Body of pancreas (tissue), 4 donors: ENCODE measurements at regions not wholly inside any gene's neighbourhood (a gene's known extent, or its start where the extent isn't known, plus 50 kb on each side); places are given as distances from the start of the nearest gene placed in this dataset.

Source experiments
- ATAC-seq: fragments of 150-250 bp; one replicate; pipeline ENCODE4 v1.9.1; 2016
- DNase-seq, 4 donors: peaks; one replicate each; pipeline ENCODE4 v3.0.0-alpha.2; 2019
- H3K27ac ChIP-seq, 4 donors: fragments of 200-600 bp; sonication (generic); 1 replicate in 3 of 4; 2 replicates in 1 of 4; pipeline versions ENCODE4 v1.5.1 to v1.6.1; 2016 to 2019; ENCODE audit warnings: mild to moderate bottlenecking in 1 of 4, mixed read lengths in 1 of 4, moderate library complexity in 1 of 4
- H3K27me3 ChIP-seq, 2 donors: fragments of 200-600 bp; sonication (generic); one replicate each; pipeline ENCODE4 v1.6.0; 2016; ENCODE audit warnings: mild to moderate bottlenecking in 1 of 2
- H3K36me3 ChIP-seq, 2 donors: fragments of 200-600 bp; sonication (generic); replicated peaks in 1 of 2; 2 replicates each; pipeline ENCODE4 v1.5.1; 2016; ENCODE audit warnings: low read depth in 2 of 2; ENCODE audit not compliant: insufficient read depth in 1 of 2
- H3K4me1 ChIP-seq: fragments of 200-600 bp; sonication (generic); one replicate; pipeline ENCODE4 v1.6.0; 2016
- H3K4me3 ChIP-seq, 2 donors: fragments of 200-600 bp; sonication (generic); 1 replicate in 1 of 2; 2 replicates in 1 of 2; pipeline ENCODE4 v1.5.1; 2016 to 2019
- H3K9me3 ChIP-seq, 3 donors: fragments of 200-600 bp; sonication (generic); 1 replicate in 2 of 3; 2 replicates in 1 of 3; pipeline ENCODE4 v1.5.1; 2016
- CTCF ChIP-seq, 7 experiments: fragments of 450-650 bp in 4 of 7; fragments of 200-600 bp in 3 of 7; sonication (generic) in 3 of 7; IDR thresholded peaks; one replicate each; pipeline ENCODE4 v1.5.1; 2016 to 2019; ENCODE audit warnings: antibody characterized with exemption in 7 of 7
- POLR2A ChIP-seq, 3 donors: fragments of 450-650 bp; IDR thresholded peaks; one replicate each; pipeline ENCODE4 v1.6.1; 2016; ENCODE audit warnings: antibody characterized with exemption in 3 of 3, mild to moderate bottlenecking in 2 of 3
- WGBS, 2 donors: methylation state at CpG; one replicate each; pipeline ENCODE4 v1.1.5; 2017; 5-methylcytosine and 5-hydroxymethylcytosine counted together
- intact Hi-C: fragments of 100-400 bp; cut with DNase I; formaldehyde crosslinking; loops from one replicate; pipeline ENCODE4 v1.15.1; 2023

- intact Hi-C loops: no loop called here
- 66% methylated on average over 2 of the region's 2 CpGs for WGBS, 2 donors
- TF ChIP-seq POLR2A (IDR thresholded peaks at IDR 0.05): no peak
- no peak for TF ChIP-seq CTCF (IDR thresholded peaks at IDR 0.05)
- Histone ChIP-seq H3K9me3 (no peaks in the 10 kb centered on the region), H3K4me1 (no peaks in the 10 kb centered on the region), H3K36me3 (no peaks in the 10 kb centered on the region), H3K27me3 (no peaks in the 10 kb centered on the region), H3K27ac (no peak overlapping the region), H3K4me3 (no peak overlapping the region)
- no peak for DNase-seq
- no peak for ATAC-seq
These were observed 140.5 kb upstream of the HNRNPA3 start for GRCh38 chr2:177072090-177072489.

DNA sequence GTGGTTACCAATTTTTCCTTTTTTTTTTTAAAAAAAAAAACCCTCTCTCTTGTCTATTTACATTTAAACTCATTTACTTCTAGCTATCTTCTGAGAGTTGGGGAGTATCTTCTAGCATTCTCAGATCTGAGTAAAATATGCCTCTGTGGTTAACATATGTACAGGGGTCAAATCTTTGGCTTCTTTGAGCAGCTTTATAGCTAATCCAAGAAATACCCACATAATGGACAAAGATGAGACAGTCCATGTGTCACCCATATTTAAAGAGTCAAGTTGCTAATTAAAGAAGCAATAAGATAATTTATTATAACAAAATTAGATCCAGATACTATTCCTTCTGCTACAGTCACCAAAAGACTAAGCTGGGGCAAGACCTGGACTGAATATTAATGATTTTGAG is 139.0 kb upstream of the HNRNPA3 start:
- no peak overlapping the region for H3K27ac ChIP-seq
- H3K36me3 ChIP-seq: no peaks in the 10 kb centered on the region
- intact Hi-C loops: no loop called here
- ATAC-seq: no peak
- no peak for TF ChIP-seq POLR2A (IDR thresholded peaks at IDR 0.05)
- no peak for TF ChIP-seq CTCF (IDR thresholded peaks at IDR 0.05)
- H3K27me3 ChIP-seq: no peaks in the 10 kb centered on the region
- no peak overlapping the region for H3K4me3 ChIP-seq
- no peaks in the 10 kb centered on the region for H3K4me1 ChIP-seq
- no peak for DNase-seq
- H3K9me3 ChIP-seq: no peaks in the 10 kb centered on the region

DNA sequence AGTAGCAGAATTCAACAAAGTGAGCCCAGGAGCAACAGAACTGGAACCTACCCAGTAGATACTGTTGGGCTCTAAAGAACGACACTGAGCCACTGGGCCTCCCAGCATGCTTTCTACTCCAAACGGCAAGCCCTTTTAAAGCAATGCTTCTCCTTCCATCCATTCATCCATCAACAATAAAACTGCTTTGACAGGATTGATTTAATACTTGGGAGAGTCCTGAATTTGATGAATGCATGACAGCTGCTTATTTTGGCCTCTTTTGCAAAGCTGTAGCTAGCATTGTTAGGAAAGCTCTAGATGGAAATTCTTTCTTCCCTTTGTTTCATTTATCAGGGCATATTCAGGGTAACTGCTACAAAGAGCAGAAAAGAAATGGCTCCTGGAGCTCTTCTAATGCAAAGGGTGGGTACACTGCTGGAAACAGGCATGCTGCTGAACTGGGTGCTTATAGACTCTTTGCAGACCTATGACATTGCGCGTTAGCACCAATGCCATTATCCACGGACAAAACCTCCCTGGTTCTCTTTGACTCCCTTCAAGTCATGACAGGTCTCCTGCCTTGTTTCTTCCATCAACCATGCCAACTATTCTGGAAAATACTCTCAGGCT is 138.4 kb upstream of the HNRNPA3 start:
- H3K4me3 ChIP-seq: no peak overlapping the region
- TF ChIP-seq POLR2A (IDR thresholded peaks at IDR 0.05) (no peak), CTCF (IDR thresholded peaks at IDR 0.05) (no peak)
- ATAC-seq (no peak), DNase-seq (no peak)
- no peaks in the 10 kb centered on the region for H3K27me3 ChIP-seq
- H3K4me1 ChIP-seq: no peaks in the 10 kb centered on the region
- intact Hi-C loops: no loop called here
- no peaks in the 10 kb centered on the region for H3K36me3 ChIP-seq
- no peaks in the 10 kb centered on the region for H3K9me3 ChIP-seq
- no peak overlapping the region for H3K27ac ChIP-seq
- WGBS, 2 donors: 72 to 74% methylated on average over 5 of the region's 5 CpGs

- H3K4me3 ChIP-seq: no peak overlapping the region
- WGBS, 2 donors: 23 to 37% methylated on average over 3 of the region's 3 CpGs
- ATAC-seq (no peak), DNase-seq (no peak)
- H3K36me3 ChIP-seq: no peaks in the 10 kb centered on the region
- H3K27me3 ChIP-seq: no peaks in the 10 kb centered on the region
- intact Hi-C loops: no loop called here
- TF ChIP-seq POLR2A (IDR thresholded peaks at IDR 0.05) (no peak), CTCF (IDR thresholded peaks at IDR 0.05) (no peak)
- no peaks in the 10 kb centered on the region for H3K9me3 ChIP-seq
- H3K27ac ChIP-seq: no peak overlapping the region
- H3K4me1 ChIP-seq: no peaks in the 10 kb centered on the region
These were observed 137.3 kb upstream of the HNRNPA3 start for GRCh38 chr2:177075254-177075653.

DNA sequence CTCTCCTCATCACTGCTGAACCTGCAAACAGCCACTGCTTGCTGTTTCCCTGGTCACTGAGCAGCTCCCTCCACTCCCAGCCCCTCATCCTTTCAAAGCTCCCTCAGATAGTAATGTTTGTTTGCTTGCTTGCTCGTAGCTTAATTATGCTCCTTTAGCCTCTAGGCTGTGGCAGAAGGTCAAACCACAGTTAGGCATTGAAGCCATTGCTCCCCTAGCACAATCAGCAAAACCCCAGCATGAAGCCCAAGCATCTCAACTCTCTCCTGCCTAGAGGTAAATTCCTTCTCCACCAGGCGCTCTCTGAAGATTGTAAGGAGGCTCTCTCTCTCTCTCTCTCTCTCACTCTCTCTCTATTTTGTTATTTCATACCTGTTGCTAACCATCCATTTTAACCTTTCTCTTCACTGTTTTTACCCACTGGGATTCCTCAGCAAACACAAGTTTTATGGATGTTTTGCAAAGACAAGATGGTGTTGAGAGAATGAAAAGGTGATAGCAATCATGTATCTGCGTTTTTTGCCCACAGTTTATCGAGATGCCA is 135.9 kb upstream of the HNRNPA3 start:
- H3K27ac ChIP-seq: no peak overlapping the region
- intact Hi-C loops: no loop called here
- DNase-seq: no peak
- H3K9me3 ChIP-seq: no peaks in the 10 kb centered on the region
- H3K36me3 ChIP-seq: no peaks in the 10 kb centered on the region
- H3K4me1 ChIP-seq: no peaks in the 10 kb centered on the region
- TF ChIP-seq CTCF (IDR thresholded peaks at IDR 0.05) (no peak), POLR2A (IDR thresholded peaks at IDR 0.05) (no peak)
- no peaks in the 10 kb centered on the region for H3K27me3 ChIP-seq
- no peak for ATAC-seq
- 37 to 38% methylated on average over 4 of the region's 4 CpGs for WGBS, 2 donors
- no peak overlapping the region for H3K4me3 ChIP-seq
